Breast epithelium (tissue), 3 donors: ENCODE measurements at regions not wholly inside any gene's neighbourhood (a gene's known extent, or its start where the extent isn't known, plus 50 kb on each side); places are given as distances from the start of the nearest gene placed in this dataset.

ENCODE experiments used
- POLR2AphosphoS5 ChIP-seq, 3 donors: sonication (generic); formaldehyde crosslinking; IDR thresholded peaks; one replicate each; pipeline ENCODE4 v1.6.1; 2017; ENCODE audit warnings: antibody characterized with exemption in 3 of 3
- TF ChIP-seq, protein P1 (sequence below), 3 donors: fragments of 450-650 bp; IDR thresholded peaks; one replicate each; pipeline ENCODE4 v1.5.1; 2016 to 2017; ENCODE audit warnings: antibody characterized with exemption in 3 of 3, mild to moderate bottlenecking in 3 of 3, moderate library complexity in 3 of 3

DNA sequence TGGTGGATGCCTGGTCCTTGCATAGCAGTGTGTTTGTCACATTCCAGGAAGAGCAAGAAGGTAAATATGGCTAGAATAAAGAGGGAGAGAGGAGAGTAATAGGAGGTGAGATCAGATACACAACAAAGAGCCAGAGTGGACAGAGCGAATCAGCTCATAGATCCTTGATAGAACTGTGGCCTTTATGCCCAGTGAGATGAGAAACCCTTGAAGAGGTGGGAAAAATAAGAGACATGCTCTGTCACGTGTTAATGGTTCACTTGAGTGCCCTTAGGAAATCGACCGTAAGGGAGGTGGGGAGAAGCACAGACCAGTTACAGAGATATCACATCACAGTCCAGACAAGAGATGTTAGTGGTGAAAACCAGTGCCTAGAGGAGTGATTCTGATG, 84.7 kb upstream of the RAB27B start:
- TF ChIP-seq POLR2AphosphoS5 (IDR thresholded peaks at IDR 0.05) = no peak
- TF ChIP-seq, protein P1, sequence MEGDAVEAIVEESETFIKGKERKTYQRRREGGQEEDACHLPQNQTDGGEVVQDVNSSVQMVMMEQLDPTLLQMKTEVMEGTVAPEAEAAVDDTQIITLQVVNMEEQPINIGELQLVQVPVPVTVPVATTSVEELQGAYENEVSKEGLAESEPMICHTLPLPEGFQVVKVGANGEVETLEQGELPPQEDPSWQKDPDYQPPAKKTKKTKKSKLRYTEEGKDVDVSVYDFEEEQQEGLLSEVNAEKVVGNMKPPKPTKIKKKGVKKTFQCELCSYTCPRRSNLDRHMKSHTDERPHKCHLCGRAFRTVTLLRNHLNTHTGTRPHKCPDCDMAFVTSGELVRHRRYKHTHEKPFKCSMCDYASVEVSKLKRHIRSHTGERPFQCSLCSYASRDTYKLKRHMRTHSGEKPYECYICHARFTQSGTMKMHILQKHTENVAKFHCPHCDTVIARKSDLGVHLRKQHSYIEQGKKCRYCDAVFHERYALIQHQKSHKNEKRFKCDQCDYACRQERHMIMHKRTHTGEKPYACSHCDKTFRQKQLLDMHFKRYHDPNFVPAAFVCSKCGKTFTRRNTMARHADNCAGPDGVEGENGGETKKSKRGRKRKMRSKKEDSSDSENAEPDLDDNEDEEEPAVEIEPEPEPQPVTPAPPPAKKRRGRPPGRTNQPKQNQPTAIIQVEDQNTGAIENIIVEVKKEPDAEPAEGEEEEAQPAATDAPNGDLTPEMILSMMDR (IDR thresholded peaks at IDR 0.05) = no peak
